ENCODE measurements at regions not wholly inside any gene's neighbourhood (a gene's known extent, or its start where the extent isn't known, plus 50 kb on each side); places are given as distances from the start of the nearest gene placed in this dataset.

GRCh38 chr13:90084684-90085290 is 1262.7 kb upstream of the MIR17HG start:
- Histone ChIP-seq H3K36me3 (ENCODE audit: control insufficient read depth in 1 of 2, insufficient read depth in 2 of 2, low read length in 2 of 2) (no peaks in the 10 kb centered on the region), H3K9me3 (ENCODE audit: control insufficient read depth in 1 of 2, insufficient read depth in 1 of 2, low read depth in 1 of 2, low read length in 2 of 2) (no peaks in the 10 kb centered on the region), H3K4me1 (ENCODE audit: control insufficient read depth in 1 of 2, insufficient read depth in 2 of 2, low read length in 2 of 2) (no peaks in the 10 kb centered on the region), H3K27me3 (ENCODE audit: insufficient read depth, low read length) (no peaks in the 10 kb centered on the region), H3K27ac (ENCODE audit: low read depth, low read length) (no peak overlapping the region), H3K9ac (ENCODE audit: low read length) (no peak overlapping the region), H3K4me2 (ENCODE audit: low read length) (no peak overlapping the region), H3K4me3 (replicated peaks in 1 of 2; ENCODE audit: low read depth in 1 of 2, low read length in 2 of 2) (no peak overlapping the region), H3K9me2 (ENCODE audit: insufficient read depth) (no peaks in the 10 kb centered on the region), H2AFZ (ENCODE audit: low read depth, low read length, poor library complexity, severe bottlenecking) (no peak overlapping the region), H3K79me2 (ENCODE audit: insufficient read depth, low read length) (no peaks in the 10 kb centered on the region), H4K20me1 (ENCODE audit: insufficient read depth) (no peaks in the 10 kb centered on the region)
- no TSS peak for BruUV-seq (replicated peaks)
- intact Hi-C loops (cut with micrococcal nuclease), result no loop called here
- TF ChIP-seq CEBPB (IDR thresholded peaks at IDR 0.05; ENCODE audit: low read depth) (no peak), REST (IDR thresholded peaks at IDR 0.05; ENCODE audit: low read depth) (no peak), RAD21 (IDR thresholded peaks at IDR 0.05; ENCODE audit: low read depth) (no peak), SRF (IDR thresholded peaks at IDR 0.05; ENCODE audit: low read depth) (no peak), MAX (IDR thresholded peaks at IDR 0.05) (no peak), EZH2 (IDR thresholded peaks at IDR 0.05) (no peak), CTCF (IDR thresholded peaks at IDR 0.05 in 2 of 3, conservative IDR thresholded peaks at IDR 0.05 in 1 of 3; ENCODE audit: borderline replicate concordance in 1 of 3, insufficient read depth in 1 of 3, low read depth in 2 of 3, low read length in 2 of 3) (no peak), EGR1 (IDR thresholded peaks at IDR 0.05; ENCODE audit: low read depth) (no peak), TCF7L2 (IDR thresholded peaks at IDR 0.05; ENCODE audit: borderline replicate concordance, extremely low read depth, insufficient read depth, insufficient read length) (no peak)
- ChIA-PET CTCF (no interaction called here), POLR2A (no interaction called here), RAD21 (ENCODE audit: low non-redundant PET in 1 of 2, low total read pairs in 2 of 2, uncharacterized antibody in 2 of 2, unreplicated experiment in 2 of 2) (no interaction called here)
- ATAC-seq (no peak), DNase-seq (ENCODE audit: low read depth, low spot score) (no peak)

Data from HCT116 (cell line).